Fibroblast of pulmonary artery (primary cell): ENCODE measurements at regions not wholly inside any gene's neighbourhood (a gene's known extent, or its start where the extent isn't known, plus 50 kb on each side); places are given as distances from the start of the nearest gene placed in this dataset.
A peak's percentile ranks its signal among the peaks of the same experiment; 100 is the strongest.

Experiments used
- DNase-seq: peaks from one replicate; pipeline ENCODE4 v3.0.0-alpha.2; 2010; ENCODE audit warnings: low read depth
- H3K4me3 ChIP-seq: replicated peaks from 2 replicates; pipeline ENCODE4 v1.5.1; 2011; ENCODE audit warnings: low read depth, mild to moderate bottlenecking, control low read depth, low read length, moderate library complexity
- CTCF ChIP-seq: IDR thresholded peaks from 2 replicates; pipeline ENCODE4 v1.5.1; 2011; ENCODE audit warnings: mild to moderate bottlenecking, control low read depth, low read length, inconsistent platforms; ENCODE audit errors: missing control alignments

GRCh38 chr6:144710207-144710606, 425.1 kb downstream of the UTRN start:
- DNase-seq, result peak; percentile 83
- no peak for TF ChIP-seq CTCF
- no peak overlapping the region for H3K4me3 ChIP-seq

- TF ChIP-seq CTCF, result no peak
- no peak overlapping the region for H3K4me3 ChIP-seq
- no peak for DNase-seq
These were observed 426.5 kb downstream of the UTRN start for GRCh38 chr6:144711661-144712060.

- H3K4me3 ChIP-seq, result no peak overlapping the region
- TF ChIP-seq CTCF, result no peak
These were observed 427.4 kb downstream of the UTRN start for GRCh38 chr6:144712541-144712940.

GRCh38 chr6:144714021-144714712, 429.0 kb downstream of the UTRN start:
- TF ChIP-seq CTCF, result no peak
- H3K4me3 ChIP-seq, result no peak overlapping the region
- no peak for DNase-seq

More at GRCh38 chr6:144712541-144712940, 427.4 kb downstream of the UTRN start:
- DNase-seq, result peak; percentile 23

- no peak overlapping the region for H3K4me3 ChIP-seq
- no peak for TF ChIP-seq CTCF
- DNase-seq, result no peak
These were observed 430.2 kb downstream of the UTRN start for GRCh38 chr6:144715344-144715743.

- DNase-seq, result no peak
- TF ChIP-seq CTCF, result no peak
- no peak overlapping the region for H3K4me3 ChIP-seq
These were observed 433.3 kb downstream of the UTRN start for GRCh38 chr6:144718431-144718830.

- no peak for DNase-seq
- no peak for TF ChIP-seq CTCF
- no peak overlapping the region for H3K4me3 ChIP-seq
These were observed 436.1 kb downstream of the UTRN start for GRCh38 chr6:144721232-144721631.
